HG02938 (cell line): ENCODE measurements at regions not wholly inside any gene's neighbourhood (a gene's known extent, or its start where the extent isn't known, plus 50 kb on each side); places are given as distances from the start of the nearest gene placed in this dataset.
"Not testable (repeated sequence)": the region's sequence is repeated elsewhere in the genome, so short reads cannot be mapped to it uniquely, and the experiment has no call there.

Experiments used
- ATAC-seq: cut with Tn5 transposase; IDR thresholded peaks from one replicate; pipeline ENCODE4 v1.9.1; 2021; ENCODE audit warnings: mild to moderate bottlenecking, moderate library complexity; ENCODE audit not compliant: unreplicated experiment

- ATAC-seq = no peak
Observed at GRCh38 chr5:82901281-82901888, 175.8 kb downstream of the TMEM167A start.

- no peak for ATAC-seq
Observed at GRCh38 chr5:82894716-82895115, 182.5 kb downstream of the TMEM167A start.

GRCh38 chr5:82889088-82889487, 188.1 kb downstream of the TMEM167A start:
- no peak for ATAC-seq

GRCh38 chr5:82886911-82887310, 190.3 kb downstream of the TMEM167A start:
- ATAC-seq = no peak

- peak; percentile 48 for ATAC-seq
Observed at GRCh38 chr5:82885627-82886389, 191.4 kb downstream of the TMEM167A start.

GRCh38 chr5:82884821-82885471, 192.2 kb downstream of the TMEM167A start:
- no peak for ATAC-seq

- no peak for ATAC-seq
Observed at GRCh38 chr5:82882316-82882715, 194.9 kb downstream of the TMEM167A start.

- no peak for ATAC-seq
Observed at GRCh38 chr5:82881571-82882174, 195.5 kb downstream of the TMEM167A start.

- ATAC-seq = no peak
Observed at GRCh38 chr5:82879089-82879488, 198.1 kb downstream of the TMEM167A start.

- no peak for ATAC-seq
Observed at GRCh38 chr5:82873452-82873851, 203.7 kb downstream of the TMEM167A start.

- not testable (repeated sequence) for ATAC-seq
Observed at GRCh38 chr5:82872321-82873288, 204.6 kb downstream of the TMEM167A start.

GRCh38 chr5:82865625-82866024, 211.6 kb downstream of the TMEM167A start:
- ATAC-seq = no peak

GRCh38 chr5:82863266-82863665, 213.9 kb downstream of the TMEM167A start:
- no peak for ATAC-seq

GRCh38 chr5:82862711-82863110, 214.5 kb downstream of the TMEM167A start:
- ATAC-seq = no peak

- no peak for ATAC-seq
Observed at GRCh38 chr5:82862261-82862660, 214.9 kb downstream of the TMEM167A start.

GRCh38 chr5:82861701-82862100, 215.5 kb downstream of the TMEM167A start:
- no peak for ATAC-seq

GRCh38 chr5:82859451-82860140, 217.6 kb downstream of the TMEM167A start:
- no peak for ATAC-seq

- ATAC-seq = no peak
Observed at GRCh38 chr5:82858151-82859025, 218.8 kb downstream of the TMEM167A start.
